C1 segment of cervical spinal cord (tissue), 14 donors: ENCODE measurements at regions not wholly inside any gene's neighbourhood (a gene's known extent, or its start where the extent isn't known, plus 50 kb on each side); places are given as distances from the start of the nearest gene placed in this dataset.

ENCODE experiments used
- DNase-seq, 14 donors: peaks; one replicate each; lab custom pipeline; 2025; lab: John Stamatoyannopoulos, UW

DNA sequence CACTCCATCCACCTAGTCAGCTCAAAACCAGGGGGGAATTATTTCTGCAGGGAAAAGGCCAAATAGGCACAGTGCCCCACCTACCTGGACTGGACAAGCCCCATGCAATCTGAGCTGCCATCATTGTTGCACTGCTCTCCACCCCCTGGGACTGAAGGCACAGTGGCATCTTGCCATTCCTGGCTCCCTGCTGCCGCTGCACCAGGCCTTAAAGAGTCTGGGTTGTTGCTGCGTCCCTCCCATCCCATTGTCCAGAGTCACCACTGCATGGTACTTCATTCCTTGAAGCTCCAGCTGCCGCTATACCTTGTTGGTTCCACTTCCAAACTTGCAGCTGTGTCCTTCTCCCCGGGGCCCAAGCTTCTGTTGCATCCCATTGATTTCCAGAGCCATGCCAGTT, 629.7 kb downstream of the STIM2 start:
- DNase-seq = no peak

DNA sequence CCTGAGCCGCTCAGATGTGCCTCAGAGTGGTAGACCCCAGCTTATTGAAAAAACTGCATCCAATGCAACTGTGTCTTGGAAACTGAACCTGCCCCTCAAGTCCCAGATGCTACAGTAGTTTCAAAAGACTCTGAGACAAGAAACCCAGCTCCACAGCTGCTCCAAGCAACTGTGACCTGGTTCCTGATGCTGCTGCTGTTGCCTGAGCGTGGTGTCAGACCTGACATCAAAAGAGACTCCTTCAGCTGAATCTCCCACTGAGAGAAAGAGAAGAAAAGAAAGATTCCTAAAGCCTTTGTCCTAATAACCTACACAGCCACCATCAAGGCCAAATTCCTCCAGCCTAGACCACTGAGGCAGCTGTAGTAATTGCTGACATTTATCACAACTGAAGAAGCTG, 630.1 kb downstream of the STIM2 start:
- DNase-seq = no peak

DNA sequence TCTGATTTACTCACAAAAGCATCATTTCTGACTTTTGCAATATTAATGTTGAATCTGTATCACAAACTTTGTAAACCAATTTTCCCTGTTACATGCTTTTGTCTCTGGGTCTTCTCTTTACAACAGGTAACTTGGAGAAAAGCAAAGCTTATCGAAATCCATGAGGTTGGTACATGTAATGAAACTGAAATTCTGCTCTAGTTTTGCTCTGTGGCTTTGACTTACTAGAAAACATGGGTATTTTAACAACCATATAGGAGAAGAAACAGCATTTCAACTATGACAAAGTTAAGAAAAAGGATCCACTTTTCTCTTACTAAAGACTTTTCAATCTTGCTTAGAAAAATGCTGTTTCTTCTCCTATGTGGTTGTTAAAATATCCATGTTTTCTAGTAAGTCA, 645.8 kb downstream of the STIM2 start:
- no peak for DNase-seq

DNA sequence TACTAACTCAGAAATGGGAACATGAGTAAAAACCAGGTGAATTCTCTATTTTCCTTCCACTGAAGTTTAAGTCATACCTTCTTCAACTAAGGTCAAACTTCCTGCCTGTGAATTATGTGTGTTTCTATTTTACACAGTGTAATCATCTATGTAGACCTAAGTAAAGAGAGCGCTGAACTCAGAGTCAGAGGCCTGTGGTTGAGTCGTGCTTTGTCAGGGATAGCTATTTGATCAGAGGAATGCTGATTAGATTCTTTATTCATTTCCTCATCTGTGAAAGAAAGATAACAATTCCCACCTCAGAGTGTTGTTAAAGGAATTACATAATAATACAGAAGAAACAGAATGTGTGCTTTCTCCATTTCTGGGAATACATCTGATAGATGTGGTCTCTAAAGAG, 654.1 kb downstream of the STIM2 start:
- no peak for DNase-seq

DNA sequence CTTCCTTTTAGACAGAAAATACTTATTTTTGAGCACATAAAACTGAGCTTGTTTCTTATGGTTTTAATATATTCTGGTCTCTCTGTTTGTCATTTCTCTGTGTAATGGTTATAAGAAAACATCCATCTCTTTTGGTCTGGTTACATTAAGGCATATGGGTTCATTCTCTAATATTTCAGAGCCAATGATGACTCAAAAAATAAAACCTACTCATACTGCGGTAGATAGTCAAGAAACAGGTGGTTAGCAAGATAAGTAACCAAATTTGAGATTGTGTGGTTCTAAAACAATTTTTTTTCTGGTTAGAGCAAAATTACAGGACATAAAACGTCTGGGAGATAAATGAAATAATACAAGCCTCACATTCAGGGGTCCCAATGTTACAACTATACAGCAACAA, 654.5 kb downstream of the STIM2 start:
- DNase-seq = no peak

DNA sequence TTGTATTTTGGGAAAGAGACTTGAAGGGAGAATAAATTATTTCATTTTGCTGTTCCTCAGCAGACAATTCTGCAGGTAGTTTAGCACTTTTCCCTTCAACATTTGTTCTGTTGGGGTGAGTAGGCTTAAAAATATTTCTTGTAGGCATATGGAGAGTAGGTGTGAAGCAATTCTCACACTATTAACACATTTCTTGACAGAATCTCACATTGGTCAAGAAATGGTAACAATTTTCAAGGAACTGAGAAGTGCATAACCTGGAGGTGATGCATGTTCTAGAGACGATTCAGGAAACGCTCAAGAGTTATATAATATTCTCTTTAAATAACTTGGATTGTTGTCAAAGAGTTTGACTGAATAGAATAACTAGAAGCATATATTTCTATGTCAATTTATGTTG, 658.2 kb downstream of the STIM2 start:
- no peak for DNase-seq

DNA sequence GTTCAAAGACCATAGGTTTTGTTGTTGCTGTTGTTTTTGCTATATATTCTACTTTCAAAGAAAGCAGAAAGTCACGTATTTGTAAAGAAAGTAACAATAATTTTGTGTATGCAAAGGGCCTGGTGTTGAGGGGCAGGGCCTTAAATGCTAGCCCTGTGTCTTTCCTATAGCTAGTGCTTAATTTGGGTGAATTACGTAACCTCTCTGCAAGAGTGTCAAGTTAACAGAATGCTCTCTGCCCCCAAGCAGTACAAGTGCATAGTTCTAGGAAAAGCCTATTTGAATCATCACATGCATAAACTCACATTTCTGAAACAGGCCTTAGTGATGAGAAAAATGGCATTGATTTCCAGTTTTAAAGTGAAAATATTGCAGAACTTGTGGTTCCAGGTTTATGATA, 663.6 kb downstream of the STIM2 start:
- no peak for DNase-seq

DNA sequence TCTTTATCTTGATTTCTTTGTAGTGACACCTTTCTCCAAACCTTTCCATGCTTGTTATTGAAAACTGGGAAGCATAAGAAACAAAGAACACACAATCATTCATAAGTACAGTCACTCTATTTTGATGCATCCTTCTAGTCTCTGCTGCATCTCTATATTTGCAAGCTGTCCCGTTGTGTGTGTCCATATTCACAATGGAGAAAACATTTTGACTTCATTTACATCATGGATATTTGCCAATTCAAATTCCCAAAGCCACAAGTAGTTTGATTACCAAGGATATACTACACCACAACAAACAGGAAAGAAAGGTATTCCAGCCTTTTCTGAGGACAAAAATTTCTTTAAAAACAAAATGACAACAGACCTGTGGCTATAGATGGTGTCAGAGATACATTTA, 673.8 kb downstream of the STIM2 start:
- no peak for DNase-seq

DNA sequence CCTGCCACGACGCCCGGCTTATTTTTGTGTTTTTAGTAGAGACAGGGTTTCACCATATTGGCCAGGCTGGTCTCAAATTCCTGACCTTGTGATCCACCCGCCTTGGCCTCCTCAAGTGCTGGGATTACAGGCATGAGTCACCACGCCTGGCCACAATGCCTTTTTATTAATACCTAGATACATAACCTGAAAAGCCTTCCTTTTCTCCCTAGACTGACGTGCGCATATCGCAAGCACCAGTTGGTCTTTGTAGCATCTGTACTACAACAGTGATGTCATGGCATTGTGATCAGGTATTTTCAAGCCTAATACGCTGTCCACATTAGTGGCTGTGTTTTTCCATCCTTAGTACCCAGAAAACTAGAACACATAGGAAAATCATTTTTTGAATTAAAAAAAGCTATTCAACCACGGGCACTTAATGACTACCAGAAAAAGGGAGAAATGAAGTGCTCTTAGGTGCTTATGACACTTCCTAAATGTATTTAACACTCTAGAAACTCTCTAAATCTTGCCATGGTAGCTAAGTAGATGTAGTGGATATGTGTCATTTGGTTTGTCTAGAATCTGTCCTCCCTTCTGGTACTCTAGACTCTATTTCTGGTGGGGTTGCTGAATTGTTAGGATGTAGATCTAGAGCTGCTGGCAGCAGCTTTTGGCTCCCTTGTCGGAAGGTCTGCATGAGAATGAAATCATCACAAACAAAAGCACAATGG, 707.8 kb downstream of the STIM2 start:
- DNase-seq = no peak

DNA sequence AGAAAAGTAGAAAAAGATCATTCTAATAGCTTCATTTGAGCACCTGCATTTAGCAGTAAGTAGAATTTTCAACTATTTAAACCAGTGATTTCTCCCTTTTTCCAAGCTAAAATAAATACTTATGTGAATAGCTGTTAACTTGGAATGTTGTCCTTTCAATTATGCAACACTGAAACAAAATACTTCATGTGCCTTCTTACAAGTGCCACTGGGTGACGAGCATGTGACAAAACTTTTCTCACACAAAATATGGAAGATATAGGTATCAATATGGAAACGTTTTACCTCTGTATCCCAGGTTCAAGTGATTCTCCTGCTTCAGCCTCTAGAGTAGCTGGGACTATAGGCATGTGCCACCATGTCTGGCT, 708.3 kb downstream of the STIM2 start:
- no peak for DNase-seq

DNA sequence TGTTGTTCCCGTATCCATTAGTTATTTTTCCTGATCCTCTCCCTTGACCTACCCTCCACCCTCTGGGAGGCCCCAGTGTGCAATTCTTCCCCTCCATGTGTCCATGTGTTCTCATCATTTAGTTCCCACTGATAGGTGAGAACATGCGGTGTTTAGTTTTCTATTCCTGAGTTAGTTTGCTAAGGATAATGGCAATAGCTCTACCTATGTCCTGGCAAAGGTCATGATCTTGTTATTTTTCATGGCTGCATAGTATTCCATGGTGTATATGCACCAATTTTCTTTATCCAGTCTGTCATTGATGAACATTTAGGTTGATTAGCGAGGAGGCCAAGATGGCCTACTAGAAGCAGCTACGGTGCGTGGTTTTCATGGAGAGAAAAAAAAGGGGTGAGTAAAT, 714.1 kb downstream of the STIM2 start:
- no peak for DNase-seq

DNA sequence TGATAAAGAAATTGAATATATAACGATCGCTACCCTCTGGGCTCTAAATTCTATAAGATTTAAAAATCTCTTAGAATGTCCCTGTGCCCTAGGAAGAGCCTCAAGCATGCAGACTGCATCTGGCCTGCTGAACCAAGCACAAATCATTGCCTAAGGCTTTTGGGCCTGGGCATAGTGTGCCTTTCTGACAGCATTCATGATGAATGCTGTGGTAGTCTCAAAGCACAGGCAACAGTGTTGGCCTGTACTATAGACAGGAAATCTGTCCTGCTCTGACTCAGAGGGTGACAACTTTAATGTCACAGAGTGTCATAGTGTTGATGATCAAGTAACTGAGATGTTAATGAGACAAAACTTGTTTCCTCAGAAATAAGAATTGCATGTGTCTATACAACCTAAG, 717.3 kb downstream of the STIM2 start:
- DNase-seq = no peak

DNA sequence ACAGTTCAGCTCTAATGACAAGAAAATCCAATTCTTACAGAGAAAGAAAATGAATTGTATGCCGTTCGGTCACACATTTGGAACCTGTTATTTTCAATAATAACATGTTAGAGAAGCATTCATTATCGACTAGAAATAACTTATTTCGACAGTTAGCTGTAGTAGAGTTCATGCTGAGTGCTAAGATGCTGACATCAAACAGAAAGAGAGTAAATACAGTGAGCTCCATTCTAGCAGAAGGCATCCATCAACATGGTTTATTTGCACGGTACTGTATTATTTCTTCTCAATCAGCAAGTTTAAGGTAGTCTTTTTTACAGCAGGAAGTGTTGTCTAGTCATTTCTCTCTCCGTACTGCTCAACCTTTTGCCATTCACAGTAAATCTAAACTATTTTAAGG, 732.1 kb downstream of the STIM2 start:
- no peak for DNase-seq

DNA sequence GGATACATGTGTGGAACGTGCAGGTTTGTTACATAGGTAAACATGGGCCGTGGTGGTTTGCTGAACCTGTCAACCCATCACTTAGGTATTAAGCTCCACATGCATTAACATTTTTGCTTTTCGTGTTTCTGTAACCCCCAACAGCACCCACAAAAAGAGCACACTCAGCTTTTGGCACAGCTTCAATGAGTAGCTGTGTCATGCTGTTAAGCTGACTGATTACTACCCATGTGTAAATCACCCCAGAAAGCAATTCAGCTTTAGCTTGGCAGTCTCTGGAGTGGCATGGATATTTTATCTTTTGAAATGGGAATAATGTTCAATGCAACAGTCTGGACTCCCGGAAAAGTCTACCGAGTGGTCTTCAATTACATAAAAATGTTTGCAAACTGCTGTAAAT, 734.3 kb downstream of the STIM2 start:
- no peak for DNase-seq

DNA sequence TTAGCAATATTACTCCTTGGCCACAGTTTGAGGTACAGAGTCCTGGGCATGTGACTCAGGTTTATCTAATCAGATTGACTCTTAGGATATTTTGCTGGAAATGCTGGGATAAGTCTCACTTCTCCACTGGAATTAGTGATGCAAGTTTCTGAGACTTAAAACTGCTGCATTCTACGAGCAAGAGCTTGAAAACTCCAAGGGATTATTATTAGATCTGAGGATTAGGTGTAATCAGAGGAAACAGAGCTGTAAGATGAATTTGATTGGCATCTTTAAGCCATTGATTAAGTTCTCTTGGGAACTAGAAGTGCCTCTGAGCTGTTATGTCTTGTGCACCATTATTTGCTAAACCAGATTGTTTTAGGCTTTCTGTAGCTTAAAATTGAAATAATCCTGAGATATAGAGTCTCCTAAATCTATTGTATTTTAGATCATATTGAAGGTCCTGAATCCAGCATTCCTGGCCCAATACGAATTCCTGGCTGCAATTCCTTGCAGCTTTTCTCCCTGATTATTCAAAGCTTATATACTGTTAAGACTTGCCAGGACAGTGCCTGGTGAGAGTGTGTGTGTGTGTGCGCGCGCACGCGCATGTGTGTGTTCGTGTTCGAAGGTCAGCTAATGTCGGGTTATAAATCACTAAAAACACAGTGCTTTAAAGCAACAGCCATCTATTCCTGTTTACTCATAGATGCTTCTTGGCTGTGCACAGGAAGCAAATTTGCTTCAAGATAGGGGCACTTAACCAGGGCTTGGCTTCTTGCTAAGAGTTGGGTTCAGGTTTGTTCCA, 735.1 kb downstream of the STIM2 start:
- no peak for DNase-seq

DNA sequence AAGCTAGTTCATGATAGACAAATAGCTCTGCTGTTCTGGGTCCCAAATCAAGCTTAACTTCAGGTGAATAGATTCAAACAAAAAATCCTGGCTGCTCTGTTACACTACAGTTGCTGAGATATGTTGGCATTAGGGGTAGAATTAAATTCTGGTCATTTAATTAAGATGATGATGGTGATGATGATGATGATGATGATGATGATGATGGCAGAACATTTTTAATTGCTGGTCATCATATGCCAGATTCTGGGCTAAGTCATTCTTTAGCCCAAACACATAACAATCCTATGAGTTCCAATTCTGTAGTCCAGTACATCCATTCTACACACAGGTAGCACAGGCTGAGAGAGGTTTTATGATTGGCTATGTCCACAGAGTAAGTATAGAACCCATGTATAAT, 741.5 kb downstream of the STIM2 start:
- DNase-seq = no peak

DNA sequence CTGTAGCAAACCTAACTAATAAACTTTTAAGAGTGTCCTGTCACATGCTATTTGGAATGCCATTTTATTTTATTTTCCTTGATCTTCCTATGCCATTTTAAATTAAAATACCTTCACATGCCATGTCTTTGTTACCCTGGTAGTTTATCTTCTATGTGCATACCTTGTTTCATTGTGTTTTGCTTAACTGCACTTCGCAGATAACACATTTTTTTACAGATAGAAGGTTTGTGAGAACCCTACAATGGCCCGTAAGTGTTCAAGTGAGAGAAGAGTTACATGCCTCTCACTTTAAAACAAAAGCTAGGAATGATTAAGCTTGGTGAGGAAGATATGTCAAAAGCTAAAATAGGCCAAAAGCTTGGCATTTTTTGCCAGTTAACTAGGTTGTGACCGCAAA, 744.1 kb downstream of the STIM2 start:
- DNase-seq = no peak

DNA sequence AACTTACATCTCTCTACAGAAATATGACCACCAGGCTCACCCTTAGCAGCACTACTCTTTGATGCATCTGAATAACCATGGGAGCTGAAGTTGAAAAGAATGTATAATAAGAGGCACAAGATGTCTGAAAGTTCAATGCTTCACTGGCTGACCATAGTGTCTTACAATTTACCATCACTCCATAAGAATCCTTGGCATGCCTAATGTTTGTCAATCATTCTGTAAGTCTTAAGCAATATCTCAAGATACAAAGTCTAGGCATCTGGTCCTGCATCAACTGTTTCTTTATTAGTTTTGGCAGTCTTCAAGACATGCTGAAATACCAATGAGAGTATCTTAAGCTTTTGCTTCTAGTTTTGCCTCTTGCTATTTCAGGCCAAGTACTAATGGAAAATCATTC, 755.5 kb downstream of the STIM2 start:
- DNase-seq = no peak

DNA sequence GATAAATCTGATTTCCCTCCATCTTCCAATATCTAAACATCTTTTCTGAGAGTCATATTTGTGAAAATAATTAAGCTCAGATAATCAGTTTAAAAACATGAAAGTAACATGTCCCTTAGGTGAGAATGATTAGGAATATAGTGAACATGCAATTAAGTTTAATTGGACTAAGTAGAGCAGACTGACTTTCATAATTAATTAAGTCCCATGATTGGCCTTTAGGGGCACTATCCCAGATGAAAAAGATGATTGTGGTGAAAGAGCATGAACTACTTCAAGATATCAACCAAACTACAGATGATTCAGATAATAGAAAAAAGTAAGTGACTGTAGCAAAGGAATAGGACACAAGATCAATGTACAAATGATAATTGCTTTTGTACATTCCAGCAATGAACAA, 758.8 kb downstream of the STIM2 start:
- DNase-seq = no peak

DNA sequence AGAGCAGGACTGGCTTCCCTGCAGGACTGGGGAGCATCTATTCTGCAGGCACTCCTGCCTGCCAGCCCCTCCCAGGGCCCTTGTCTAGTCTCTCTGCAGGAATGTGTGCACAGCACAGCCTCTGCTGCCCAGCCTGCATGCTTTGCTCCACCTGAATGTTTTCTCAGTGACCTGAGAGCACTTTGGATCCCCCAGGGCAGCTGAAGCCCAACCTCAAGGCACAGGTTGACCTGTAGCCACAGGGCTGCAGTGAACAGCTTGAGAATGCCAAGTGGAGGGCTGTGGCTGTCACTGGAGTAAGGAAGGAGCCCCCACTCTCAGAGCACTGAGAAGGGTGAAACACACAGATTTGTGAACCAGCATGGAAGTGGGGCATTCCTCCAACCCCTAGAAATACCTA, 760.2 kb downstream of the STIM2 start:
- DNase-seq = no peak

DNA sequence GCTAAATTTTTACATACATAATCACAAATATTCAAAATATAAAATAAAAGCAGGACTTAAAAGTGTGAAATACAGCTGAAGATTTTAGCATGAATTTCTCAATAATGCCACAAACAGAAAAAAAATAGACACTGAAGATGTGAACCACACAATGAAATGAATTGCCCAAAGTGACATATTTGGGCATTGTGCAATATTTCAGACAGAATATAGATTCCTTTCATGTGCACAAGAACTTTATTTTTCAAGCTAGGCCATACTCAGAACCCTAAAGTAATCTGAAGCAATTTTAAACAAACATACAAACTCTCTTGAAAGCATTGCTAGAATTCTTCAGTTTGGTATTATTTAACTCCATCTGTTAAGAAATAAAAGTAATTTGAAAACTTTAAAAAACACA, 764.1 kb downstream of the STIM2 start:
- DNase-seq = no peak

DNA sequence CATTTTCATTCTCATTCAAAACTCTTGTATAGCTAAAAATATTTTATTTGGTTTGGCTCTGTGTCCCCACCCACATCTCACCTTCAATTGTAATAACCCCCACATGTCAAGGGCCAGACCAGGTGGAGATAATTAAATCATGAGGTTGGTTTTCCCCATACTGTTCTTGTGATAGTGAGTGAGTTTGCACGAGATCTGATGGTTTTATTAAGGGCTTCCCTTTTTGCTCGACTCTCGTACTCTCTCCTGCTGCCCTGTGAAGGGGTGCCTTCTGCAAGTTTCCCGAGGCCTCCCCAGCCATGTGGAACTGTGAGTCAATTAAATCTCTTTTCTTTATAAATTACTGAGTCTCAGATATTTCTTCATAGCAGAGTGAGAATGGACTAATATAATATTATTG, 768.0 kb downstream of the STIM2 start:
- DNase-seq = no peak

DNA sequence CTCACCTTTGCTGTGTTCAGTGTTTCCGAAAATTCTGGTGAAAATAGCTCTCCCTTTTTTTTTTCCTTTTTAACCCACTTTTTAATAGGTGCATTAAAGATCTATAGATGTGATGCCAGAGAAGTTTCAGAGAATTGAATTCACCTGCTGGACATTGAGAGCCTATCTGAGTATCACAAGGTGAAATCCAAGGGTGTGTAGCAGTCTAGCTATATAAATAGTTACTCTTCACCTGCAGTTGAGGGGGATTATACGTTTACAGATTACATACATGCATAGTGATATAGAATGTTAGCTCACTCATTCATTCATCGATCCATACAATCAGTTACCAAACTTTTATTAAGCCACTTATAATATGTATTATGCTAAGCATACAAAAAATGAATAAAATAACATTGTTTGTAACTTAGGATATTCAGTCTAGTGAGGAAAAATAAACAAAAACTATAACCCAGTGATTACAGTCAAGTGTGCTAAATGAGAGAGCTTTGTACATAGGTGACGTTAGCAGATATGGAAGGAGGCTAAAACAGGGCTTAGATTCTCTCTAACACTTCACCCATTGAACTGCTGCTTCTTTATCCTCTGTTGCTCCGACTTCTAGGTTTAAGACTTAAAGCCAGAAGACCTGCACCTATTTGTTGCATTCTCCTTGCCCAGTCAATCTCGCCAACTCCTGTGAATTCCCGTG, 769.0 kb downstream of the STIM2 start:
- no peak for DNase-seq
